HCT116 (cell line): ENCODE measurements at regions not wholly inside any gene's neighbourhood (a gene's known extent, or its start where the extent isn't known, plus 50 kb on each side); places are given as distances from the start of the nearest gene placed in this dataset.

Source experiments
- CTCF ChIP-seq, 3 experiments: fragments of 200-600 bp in 1 of 3; sonication (generic) in 1 of 3; IDR thresholded peaks in 2 of 3; conservative IDR thresholded peaks in 1 of 3; 2 replicates each; pipeline ENCODE4 v1.5.1; 2012 to 2017; ENCODE audit warnings: low read depth in 2 of 3, low read length in 2 of 3, antibody characterized with exemption in 1 of 3, borderline replicate concordance in 1 of 3, control low read depth in 1 of 3, mild to moderate bottlenecking in 1 of 3, mixed read lengths in 1 of 3, mixed run types in 1 of 3, moderate library complexity in 1 of 3; ENCODE audit not compliant: insufficient read depth in 1 of 3
- EGR1 ChIP-seq: IDR thresholded peaks from 2 replicates; pipeline ENCODE4 v1.6.1; 2012; ENCODE audit warnings: low read depth
- EZH2 ChIP-seq: fragments of 200-600 bp; sonication (generic); IDR thresholded peaks from 2 replicates; pipeline ENCODE4 v1.6.1; 2017; ENCODE audit warnings: antibody characterized with exemption, mixed run types
- SP1 ChIP-seq: IDR thresholded peaks from 2 replicates; pipeline ENCODE4 v1.6.1; 2012; ENCODE audit warnings: low read depth

GRCh38 chr10:55495555-55495954 lies 694.5 kb upstream of the PCDH15 start:
- TF ChIP-seq CTCF (IDR thresholded peaks at IDR 0.05 in 2 of 3, conservative IDR thresholded peaks at IDR 0.05 in 1 of 3; ENCODE audit: borderline replicate concordance in 1 of 3, insufficient read depth in 1 of 3, low read depth in 2 of 3, low read length in 2 of 3): no peak
- TF ChIP-seq EGR1: no peak
- TF ChIP-seq EZH2: no peak
- TF ChIP-seq SP1: no peak
